SU-DHL-6 (cell line): ENCODE measurements at regions not wholly inside any gene's neighbourhood (a gene's known extent, or its start where the extent isn't known, plus 50 kb on each side); places are given as distances from the start of the nearest gene placed in this dataset.

Experiments used
- EZH2phosphoT487 ChIP-seq: fragments of 200-600 bp; sonication (generic), shearing (Covaris generic); conservative IDR thresholded peaks from 2 replicates; pipeline ENCODE4 v1.6.1; 2018; ENCODE audit warnings: mild to moderate bottlenecking, antibody characterized with exemption, low read length, moderate library complexity, mixed read lengths
- TF ChIP-seq, protein P1 (sequence below): fragments of 200-600 bp; sonication (generic); IDR thresholded peaks from one replicate; pipeline ENCODE4 v1.5.1; 2017; ENCODE audit warnings: antibody characterized with exemption, mild to moderate bottlenecking, low read length, moderate library complexity; ENCODE audit not compliant: insufficient read depth, poor library complexity, severe bottlenecking

DNA sequence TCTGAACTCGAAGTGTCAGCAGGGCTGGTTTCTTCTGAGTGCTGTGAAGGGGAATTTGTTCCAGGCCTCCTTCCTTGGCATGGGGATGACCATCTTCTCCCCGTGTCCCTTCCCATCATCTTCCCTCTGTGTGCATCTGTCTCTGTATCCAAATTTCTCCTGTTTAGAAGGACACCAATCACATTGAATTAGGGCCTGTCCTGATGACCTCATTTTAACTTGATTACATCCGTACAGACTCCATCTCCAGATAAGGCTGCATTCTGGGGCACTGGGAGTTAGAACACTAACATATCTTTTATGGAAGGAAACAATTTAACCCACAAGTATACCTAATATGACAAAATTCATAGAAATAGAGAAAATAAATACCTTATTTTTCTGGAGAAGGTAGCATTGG, 76.8 kb upstream of the ANKRD1 start:
- TF ChIP-seq, protein P1, sequence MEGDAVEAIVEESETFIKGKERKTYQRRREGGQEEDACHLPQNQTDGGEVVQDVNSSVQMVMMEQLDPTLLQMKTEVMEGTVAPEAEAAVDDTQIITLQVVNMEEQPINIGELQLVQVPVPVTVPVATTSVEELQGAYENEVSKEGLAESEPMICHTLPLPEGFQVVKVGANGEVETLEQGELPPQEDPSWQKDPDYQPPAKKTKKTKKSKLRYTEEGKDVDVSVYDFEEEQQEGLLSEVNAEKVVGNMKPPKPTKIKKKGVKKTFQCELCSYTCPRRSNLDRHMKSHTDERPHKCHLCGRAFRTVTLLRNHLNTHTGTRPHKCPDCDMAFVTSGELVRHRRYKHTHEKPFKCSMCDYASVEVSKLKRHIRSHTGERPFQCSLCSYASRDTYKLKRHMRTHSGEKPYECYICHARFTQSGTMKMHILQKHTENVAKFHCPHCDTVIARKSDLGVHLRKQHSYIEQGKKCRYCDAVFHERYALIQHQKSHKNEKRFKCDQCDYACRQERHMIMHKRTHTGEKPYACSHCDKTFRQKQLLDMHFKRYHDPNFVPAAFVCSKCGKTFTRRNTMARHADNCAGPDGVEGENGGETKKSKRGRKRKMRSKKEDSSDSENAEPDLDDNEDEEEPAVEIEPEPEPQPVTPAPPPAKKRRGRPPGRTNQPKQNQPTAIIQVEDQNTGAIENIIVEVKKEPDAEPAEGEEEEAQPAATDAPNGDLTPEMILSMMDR: no peak
- no peak for TF ChIP-seq EZH2phosphoT487
